HG03457 (cell line): ENCODE measurements at regions not wholly inside any gene's neighbourhood (a gene's known extent, or its start where the extent isn't known, plus 50 kb on each side); places are given as distances from the start of the nearest gene placed in this dataset.

ENCODE experiments used
- ATAC-seq: cut with Tn5 transposase; IDR thresholded peaks from one replicate; pipeline ENCODE4 v1.9.1; 2021; ENCODE audit warnings: moderate number of reproducible peaks; ENCODE audit not compliant: unreplicated experiment

GRCh38 chr20:57881466-57882385, 171.9 kb upstream of the PMEPA1 start:
- no peak for ATAC-seq

- ATAC-seq = no peak
These were observed 170.7 kb upstream of the PMEPA1 start for GRCh38 chr20:57880571-57880892.

GRCh38 chr20:57879779-57880570, 170.2 kb upstream of the PMEPA1 start:
- ATAC-seq = no peak

- no peak for ATAC-seq
These were observed 169.6 kb upstream of the PMEPA1 start for GRCh38 chr20:57879437-57879778.

GRCh38 chr20:57878786-57879424, 169.1 kb upstream of the PMEPA1 start:
- no peak for ATAC-seq

- ATAC-seq = no peak
These were observed 168.2 kb upstream of the PMEPA1 start for GRCh38 chr20:57877995-57878394.

- ATAC-seq = no peak
These were observed 167.5 kb upstream of the PMEPA1 start for GRCh38 chr20:57877131-57877824.

GRCh38 chr20:57876163-57876562, 166.3 kb upstream of the PMEPA1 start:
- ATAC-seq = no peak

- no peak for ATAC-seq
These were observed 164.3 kb upstream of the PMEPA1 start for GRCh38 chr20:57874141-57874540.

- ATAC-seq = no peak
These were observed 163.1 kb upstream of the PMEPA1 start for GRCh38 chr20:57872816-57873409.

GRCh38 chr20:57871237-57871632, 161.4 kb upstream of the PMEPA1 start:
- ATAC-seq = no peak

GRCh38 chr20:57870597-57871236, 160.9 kb upstream of the PMEPA1 start:
- ATAC-seq = no peak

- ATAC-seq = no peak
These were observed 160.1 kb upstream of the PMEPA1 start for GRCh38 chr20:57869951-57870315.

- no peak for ATAC-seq
These were observed 159.6 kb upstream of the PMEPA1 start for GRCh38 chr20:57869291-57869950.

- no peak for ATAC-seq
These were observed 158.5 kb upstream of the PMEPA1 start for GRCh38 chr20:57868310-57868709.

GRCh38 chr20:57867807-57868206, 158.0 kb upstream of the PMEPA1 start:
- ATAC-seq = no peak

- ATAC-seq = no peak
These were observed 157.5 kb upstream of the PMEPA1 start for GRCh38 chr20:57867181-57867803.

- ATAC-seq = no peak
These were observed 156.7 kb upstream of the PMEPA1 start for GRCh38 chr20:57866250-57867106.
